Frontal cortex (tissue), 3 donors: ENCODE measurements at regions not wholly inside any gene's neighbourhood (a gene's known extent, or its start where the extent isn't known, plus 50 kb on each side); places are given as distances from the start of the nearest gene placed in this dataset.

Experiments used
- DNase-seq, 2 donors: peaks; one replicate each; pipeline ENCODE4 v3.0.0; 2012; ENCODE audit warnings: low spot score in 2 of 2
- FAIRE-seq: peaks from 2 replicates; lab custom pipeline; 2012; peaks lifted over from hg19 to GRCh38; lab: Jason Lieb, UNC
- donor health status: control.
- donor health status: control.
- donor health status: control.

DNA sequence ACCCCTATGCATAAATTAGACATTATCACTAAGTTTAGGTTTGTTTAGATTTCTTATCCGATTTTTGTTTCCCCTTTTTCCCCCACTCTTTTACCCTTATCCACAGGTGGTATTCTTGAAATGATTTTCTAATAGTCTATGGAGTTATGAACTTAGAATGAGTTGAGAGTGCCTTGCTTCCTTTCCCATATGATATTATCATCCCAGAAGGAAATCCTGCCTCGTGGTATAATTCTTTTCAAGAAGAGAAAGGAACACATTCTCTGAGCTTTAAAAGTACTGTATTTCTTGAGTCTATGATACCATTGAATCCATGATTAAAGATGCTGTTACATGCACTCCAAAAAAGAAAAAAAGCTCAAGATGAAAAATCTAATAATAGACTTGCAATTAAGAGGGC, 76.9 kb upstream of the ADAMTSL1 start:
- no peak for FAIRE-seq
- DNase-seq, result no peak

DNA sequence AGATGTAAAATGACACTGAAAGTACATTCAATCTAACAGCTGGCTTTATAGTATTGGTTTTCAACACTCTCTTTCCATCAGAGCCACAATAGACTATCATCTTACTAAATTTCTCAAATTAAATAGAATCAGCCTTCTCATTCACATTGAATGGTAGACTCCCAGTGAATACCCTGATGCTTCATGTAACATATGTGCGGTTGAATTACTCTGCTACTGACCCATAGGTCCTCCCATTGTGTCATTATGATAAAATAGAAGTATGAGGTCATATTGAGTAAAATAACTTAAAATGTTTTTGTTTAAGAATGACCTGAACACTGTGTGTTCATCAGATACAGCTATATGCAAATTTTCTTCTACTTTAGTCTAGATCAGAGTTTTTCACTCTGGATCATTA, 75.9 kb upstream of the ADAMTSL1 start:
- DNase-seq, result no peak
- FAIRE-seq, result no peak

DNA sequence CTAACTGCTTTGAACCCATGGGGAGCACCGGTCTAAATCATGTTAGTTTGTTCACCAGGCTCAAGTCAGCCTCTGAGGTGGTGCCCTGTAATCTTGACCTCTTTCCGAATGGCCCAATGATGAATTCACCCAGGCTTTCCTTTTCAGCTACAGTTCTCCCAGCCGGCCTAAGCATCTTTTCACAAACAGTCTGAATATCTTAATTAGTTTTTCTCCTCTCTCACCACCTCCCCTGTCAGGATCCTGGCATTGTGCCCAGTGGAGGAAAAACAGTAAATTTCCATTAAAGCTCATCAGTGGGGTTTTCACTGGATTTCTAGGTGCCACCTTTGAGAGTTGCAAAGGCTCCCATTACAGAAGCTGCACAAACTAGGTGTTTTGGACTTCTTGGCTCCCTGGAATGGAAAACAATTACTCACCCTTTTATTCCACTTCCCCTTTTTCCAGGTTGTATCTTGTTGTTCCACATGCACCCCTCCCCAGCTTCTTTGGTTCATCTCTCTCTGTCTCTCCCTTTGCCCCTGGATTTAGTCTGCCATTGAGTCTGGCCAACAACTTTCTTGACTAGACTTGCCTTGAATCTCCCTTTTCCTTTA, 69.4 kb upstream of the ADAMTSL1 start:
- DNase-seq (no peak), FAIRE-seq (no peak)

DNA sequence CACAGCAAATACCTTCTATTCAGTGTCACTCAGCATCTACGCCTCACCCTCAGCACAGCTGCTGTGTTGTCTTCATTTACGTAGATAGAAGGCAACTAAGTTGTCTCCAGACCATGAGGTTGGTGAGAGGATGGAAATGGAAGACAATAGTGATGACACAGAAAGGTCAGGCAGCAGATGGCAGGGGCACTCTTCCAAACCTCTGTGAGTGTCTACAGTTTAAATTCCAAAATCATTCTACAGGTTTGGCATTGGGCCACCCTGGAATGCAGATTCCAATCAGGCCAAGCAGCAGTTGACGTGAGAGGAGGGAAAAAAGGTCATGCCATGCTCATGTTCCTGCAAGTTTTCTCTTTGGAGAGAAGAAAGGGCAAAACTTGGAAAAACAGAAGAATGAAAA, 68.7 kb upstream of the ADAMTSL1 start:
- DNase-seq, result no peak
- FAIRE-seq, result no peak

DNA sequence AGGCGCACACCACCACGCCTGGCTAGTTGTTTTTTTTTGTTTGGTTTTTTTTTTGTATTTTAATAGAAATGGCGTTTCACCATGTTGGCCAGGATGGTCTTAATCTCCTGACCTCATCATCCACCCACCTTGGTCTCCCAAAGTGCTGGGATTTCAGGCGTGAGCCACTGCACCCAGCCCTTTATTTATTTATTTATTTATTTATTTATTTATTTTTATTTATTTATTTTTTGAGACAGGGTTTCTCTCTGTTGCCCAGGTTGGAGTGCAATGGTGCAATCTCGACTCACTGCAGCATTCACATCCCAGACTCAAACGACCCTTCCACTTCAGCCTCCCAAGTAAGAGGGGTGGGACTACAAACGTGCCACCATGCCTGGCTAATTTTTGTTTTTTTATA, 63.0 kb upstream of the ADAMTSL1 start:
- FAIRE-seq (no peak), DNase-seq (no peak)

DNA sequence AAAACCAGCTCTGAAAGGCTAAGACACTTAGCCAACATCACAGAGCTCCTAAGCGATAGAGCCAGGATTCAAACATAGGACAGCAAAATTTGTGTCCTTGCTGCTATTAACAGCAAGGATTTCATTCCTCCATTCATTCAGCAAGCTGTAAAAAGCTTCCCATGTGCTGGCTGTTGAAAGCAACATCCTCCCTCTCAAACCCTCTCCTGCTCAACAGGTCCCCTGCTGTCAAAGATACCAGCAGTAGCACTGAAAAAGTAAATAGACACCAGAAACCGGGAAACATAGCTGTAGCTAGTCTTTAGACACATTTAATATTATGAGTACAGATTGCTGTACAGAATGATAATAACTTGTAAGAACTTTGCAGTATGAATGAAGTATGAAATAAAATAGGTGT, 52.6 kb upstream of the ADAMTSL1 start:
- DNase-seq, result no peak
- no peak for FAIRE-seq

DNA sequence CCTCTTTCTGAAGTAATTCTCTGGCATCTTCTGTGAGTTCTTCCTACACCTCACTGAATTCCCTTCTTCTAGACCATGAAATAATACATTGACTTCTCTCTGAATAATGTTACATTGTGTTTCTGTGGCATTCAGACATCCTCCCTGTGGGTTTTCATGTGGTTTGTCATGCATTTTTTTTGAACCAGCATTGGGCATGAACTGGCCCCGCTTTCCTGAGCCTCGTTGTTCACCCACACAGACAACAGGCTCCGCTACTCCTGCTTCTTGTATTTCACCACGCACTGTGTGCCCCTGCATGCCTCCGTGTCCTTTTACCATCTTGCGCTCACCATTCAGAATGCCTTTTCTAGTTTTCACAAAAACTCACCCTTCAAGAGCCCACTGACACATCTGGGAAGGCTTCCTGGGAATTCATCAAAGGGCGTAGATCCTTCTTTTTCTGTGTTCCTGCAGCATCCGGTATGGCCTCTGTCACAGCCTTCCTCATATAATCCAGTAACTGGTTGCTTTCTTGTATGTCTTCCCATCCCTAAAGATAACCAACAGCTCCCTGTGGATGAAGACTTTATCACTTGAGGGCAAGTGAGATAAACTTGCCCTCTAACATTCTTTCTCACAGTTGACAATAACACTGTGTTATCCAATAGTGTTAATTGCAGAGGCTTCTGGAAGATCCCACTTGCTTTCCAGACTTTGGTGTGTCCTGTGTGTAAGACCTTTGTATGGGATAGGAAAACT, 51.5 kb upstream of the ADAMTSL1 start:
- FAIRE-seq, result no peak

DNA sequence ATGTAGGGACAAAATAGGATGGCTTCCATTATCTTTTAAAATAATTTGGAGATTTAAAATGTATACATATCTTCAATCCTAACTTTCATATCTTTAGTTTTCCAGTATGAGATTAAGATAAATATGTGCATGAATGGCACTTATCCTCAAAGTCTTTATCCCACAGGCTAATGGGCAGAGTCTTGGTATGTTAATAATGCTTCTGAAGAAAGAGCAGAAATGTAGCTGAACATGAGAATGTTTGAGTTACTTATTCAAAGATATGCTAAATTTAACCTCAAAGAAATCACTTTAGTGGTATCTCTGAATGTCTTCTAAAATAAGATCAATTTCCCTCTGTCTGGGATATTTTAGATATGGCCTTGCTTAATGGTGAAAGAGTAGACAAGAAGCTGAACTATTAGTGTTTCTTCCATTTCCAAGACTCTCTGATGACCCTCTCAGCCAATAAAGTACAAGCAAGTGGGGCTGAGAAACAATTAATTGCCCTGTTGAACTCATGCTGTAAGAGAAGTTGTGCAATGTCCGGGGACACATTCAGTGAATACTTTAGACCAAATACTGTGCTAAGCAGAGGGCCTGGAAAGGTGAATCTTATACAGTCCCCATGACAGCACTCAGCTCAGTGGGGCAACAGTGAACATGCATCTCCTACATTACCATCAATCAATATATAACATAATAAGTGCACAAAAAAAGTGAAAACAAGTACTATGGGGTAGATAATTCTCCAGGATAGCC, 50.0 kb upstream of the ADAMTSL1 start:
- DNase-seq (no peak), FAIRE-seq (no peak)

More for the DNA sequence above, 51.5 kb upstream of the ADAMTSL1 start:
- DNase-seq, result no peak
